ENCODE measurements at regions not wholly inside any gene's neighbourhood (a gene's known extent, or its start where the extent isn't known, plus 50 kb on each side); places are given as distances from the start of the nearest gene placed in this dataset.

- ChIA-PET POLR2A (ENCODE audit: low non-redundant PET) (no interaction called here), CTCF (no interaction called here)
- intact Hi-C loops (cut with micrococcal nuclease; ENCODE audit: unreplicated experiment): no loop called here
- no peaks in the 10 kb centered on the region for H3K27me3 ChIP-seq (replicated peaks; ENCODE audit: insufficient read depth, low read depth, low read length, poor library complexity)
- H3K4me1 ChIP-seq (ENCODE audit: insufficient read depth, low read length, poor library complexity, severe bottlenecking): no peaks in the 10 kb centered on the region
- H3K36me3 ChIP-seq (ENCODE audit: insufficient read depth, low read length, poor library complexity, severe bottlenecking): no peaks in the 10 kb centered on the region
- DNase-seq (ENCODE audit: low spot score): no peak
- no peak overlapping the region for H3K4me3 ChIP-seq (ENCODE audit: low read depth, low read length, poor library complexity, severe bottlenecking)
- no peak for TF ChIP-seq CTCF (conservative IDR thresholded peaks at IDR 0.05; ENCODE audit: low read depth, low read length)
- TF ChIP-seq EZH2 (IDR thresholded peaks at IDR 0.05; ENCODE audit: borderline replicate concordance, low read depth, low read length, poor library complexity, severe bottlenecking): no peak
- BruUV-seq (replicated peaks): no TSS peak
- H3K9me3 ChIP-seq (ENCODE audit: low read depth, low read length, poor library complexity, severe bottlenecking): peaks cover 4% of the 10 kb centered on the region
- H3K27ac ChIP-seq (ENCODE audit: low read depth, low read length, poor library complexity, severe bottlenecking): no peak overlapping the region
These were observed 88.8 kb upstream of the SHANK2 start for GRCh38 chr11:71341173-71341572.

- Histone ChIP-seq H3K27me3 (replicated peaks; ENCODE audit: insufficient read depth, low read depth, low read length, poor library complexity) (no peaks in the 10 kb centered on the region), H3K4me1 (ENCODE audit: insufficient read depth, low read length, poor library complexity, severe bottlenecking) (no peaks in the 10 kb centered on the region), H3K27ac (ENCODE audit: low read depth, low read length, poor library complexity, severe bottlenecking) (no peak overlapping the region), H3K9me3 (ENCODE audit: low read depth, low read length, poor library complexity, severe bottlenecking) (peaks cover 4% of the 10 kb centered on the region), H3K36me3 (ENCODE audit: insufficient read depth, low read length, poor library complexity, severe bottlenecking) (no peaks in the 10 kb centered on the region), H3K4me3 (ENCODE audit: low read depth, low read length, poor library complexity, severe bottlenecking) (no peak overlapping the region)
- no peak for DNase-seq (ENCODE audit: low spot score)
- no TSS peak for BruUV-seq (replicated peaks)
- POLR2A ChIA-PET (ENCODE audit: low non-redundant PET): no interaction called here
- CTCF ChIA-PET: no interaction called here
- TF ChIP-seq EZH2 (IDR thresholded peaks at IDR 0.05; ENCODE audit: borderline replicate concordance, low read depth, low read length, poor library complexity, severe bottlenecking) (no peak), CTCF (conservative IDR thresholded peaks at IDR 0.05; ENCODE audit: low read depth, low read length) (no peak)
- intact Hi-C loops (cut with micrococcal nuclease; ENCODE audit: unreplicated experiment): no loop called here
These were observed 87.8 kb upstream of the SHANK2 start for GRCh38 chr11:71340086-71340606.

DNA sequence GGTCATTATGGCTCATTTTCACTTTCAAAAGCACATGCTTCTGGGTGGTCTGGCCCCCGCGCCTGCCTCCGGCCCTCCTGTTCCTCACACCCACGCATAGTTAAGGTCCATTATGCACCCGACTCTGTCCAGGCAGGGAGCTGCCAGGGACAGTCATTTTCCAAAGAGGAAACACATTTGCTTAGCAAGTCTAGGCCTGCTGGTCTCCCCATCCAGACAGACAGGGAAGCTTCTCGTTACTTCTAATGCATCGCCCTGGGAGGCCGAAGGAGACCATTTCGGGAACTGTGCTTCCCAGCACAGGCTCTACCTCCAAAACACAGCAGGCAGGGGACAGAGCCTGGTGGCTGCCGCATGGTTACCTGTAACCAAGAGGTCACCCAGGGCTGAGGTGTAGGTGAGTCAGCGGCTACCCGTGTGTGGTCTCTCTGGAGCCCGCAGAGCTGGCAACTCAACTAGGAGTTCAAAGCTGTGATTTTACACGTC, 87.1 kb upstream of the SHANK2 start:
- BruUV-seq (replicated peaks): no TSS peak
- TF ChIP-seq CTCF (conservative IDR thresholded peaks at IDR 0.05; ENCODE audit: low read depth, low read length): no peak
- POLR2A ChIA-PET (ENCODE audit: low non-redundant PET): no interaction called here
- no peaks in the 10 kb centered on the region for H3K4me1 ChIP-seq (ENCODE audit: insufficient read depth, low read length, poor library complexity, severe bottlenecking)
- H3K27me3 ChIP-seq (replicated peaks; ENCODE audit: insufficient read depth, low read depth, low read length, poor library complexity): no peaks in the 10 kb centered on the region
- H3K4me3 ChIP-seq (ENCODE audit: low read depth, low read length, poor library complexity, severe bottlenecking): no peak overlapping the region
- no peaks in the 10 kb centered on the region for H3K36me3 ChIP-seq (ENCODE audit: insufficient read depth, low read length, poor library complexity, severe bottlenecking)
- peaks cover 8% of the 10 kb centered on the region for H3K9me3 ChIP-seq (ENCODE audit: low read depth, low read length, poor library complexity, severe bottlenecking)
- CTCF ChIA-PET: no interaction called here
- intact Hi-C loops (cut with micrococcal nuclease; ENCODE audit: unreplicated experiment): no loop called here
- no peak for DNase-seq (ENCODE audit: low spot score)
- no peak overlapping the region for H3K27ac ChIP-seq (ENCODE audit: low read depth, low read length, poor library complexity, severe bottlenecking)

Measured in A673 (cell line).